GM23338 (cell line): ENCODE measurements at regions not wholly inside any gene's neighbourhood (a gene's known extent, or its start where the extent isn't known, plus 50 kb on each side); places are given as distances from the start of the nearest gene placed in this dataset.

Experiments used
- ATAC-seq: fragments of 200-7000 bp; cut with Tn5 transposase; 3 replicates; pipeline ENCODE4 v1.9.1; 2020
- DNase-seq: peaks from one replicate; pipeline ENCODE4 v3.0.0-alpha.2; 2015; ENCODE audit warnings: low spot score
- H2AFZ ChIP-seq: fragments of 200-600 bp; sonication (generic); 2 replicates; pipeline ENCODE4 v1.8.0; 2016; ENCODE audit warnings: antibody characterized with exemption, mild to moderate bottlenecking, moderate library complexity
- H3F3A ChIP-seq: fragments of 200-600 bp; sonication (generic); replicated peaks from 2 replicates; pipeline ENCODE4 v1.8.0; 2017; ENCODE audit warnings: antibody characterized with exemption, mixed run types, low read depth
- H3K27ac ChIP-seq: fragments of 200-600 bp; sonication (generic); 2 replicates; pipeline ENCODE4 v1.6.1; 2016; ENCODE audit warnings: low read depth
- H3K27me3 ChIP-seq: fragments of 200-600 bp; sonication (generic); 2 replicates; pipeline ENCODE4 v1.8.0; 2016; ENCODE audit warnings: mild to moderate bottlenecking, mixed run types, moderate library complexity; ENCODE audit not compliant: insufficient read depth
- H3K36me3 ChIP-seq: fragments of 200-600 bp; sonication (generic); 2 replicates; pipeline ENCODE4 v1.8.0; 2016; ENCODE audit warnings: mild to moderate bottlenecking; ENCODE audit not compliant: insufficient read depth
- H3K4me1 ChIP-seq: fragments of 200-600 bp; sonication (generic); 2 replicates; pipeline ENCODE4 v1.8.0; 2016; ENCODE audit warnings: mild to moderate bottlenecking, moderate library complexity; ENCODE audit not compliant: insufficient read depth
- H3K4me2 ChIP-seq: fragments of 200-600 bp; sonication (generic); 2 replicates; pipeline ENCODE4 v1.7.1; 2017; ENCODE audit warnings: mixed run types
- H3K4me3 ChIP-seq: fragments of 200-600 bp; sonication (generic); 2 replicates; pipeline ENCODE4 v1.6.1; 2016; ENCODE audit warnings: mixed run types
- H3K79me2 ChIP-seq: fragments of 200-600 bp; sonication (generic); replicated peaks from 2 replicates; pipeline ENCODE4 v1.8.0; 2017; ENCODE audit warnings: mild to moderate bottlenecking; ENCODE audit not compliant: insufficient read depth
- H3K9me2 ChIP-seq: fragments of 200-600 bp; sonication (generic); 2 replicates; pipeline ENCODE4 v1.8.0; 2017; ENCODE audit not compliant: insufficient read depth
- H4K20me1 ChIP-seq: fragments of 200-600 bp; sonication (generic); replicated peaks from 2 replicates; pipeline ENCODE4 v1.8.0; 2017; ENCODE audit warnings: mild to moderate bottlenecking; ENCODE audit not compliant: insufficient read depth
- H3K27ac Mint-ChIP-seq: 2 replicates; pipeline ENCODE4 v1.8.0; 2020; ENCODE audit warnings: inconsistent platforms, mild to moderate bottlenecking, moderate library complexity, mixed read lengths
- H3K27me3 Mint-ChIP-seq: 3 replicates; pipeline ENCODE4 v1.8.0; 2022; ENCODE audit warnings: low read depth, mild to moderate bottlenecking, moderate library complexity, mixed read lengths, inconsistent platforms; ENCODE audit not compliant: insufficient read depth, poor library complexity
- H3K36me3 Mint-ChIP-seq: 3 replicates; pipeline ENCODE4 v1.8.0; 2021; ENCODE audit warnings: low read depth, mild to moderate bottlenecking, inconsistent platforms, moderate library complexity, mixed read lengths
- H3K4me1 Mint-ChIP-seq: 3 replicates; pipeline ENCODE4 v1.8.0; 2020; ENCODE audit warnings: mild to moderate bottlenecking, inconsistent platforms, mixed read lengths
- H3K4me3 Mint-ChIP-seq: 3 replicates; pipeline ENCODE4 v1.8.0; 2021; ENCODE audit warnings: moderate library complexity, mild to moderate bottlenecking, inconsistent platforms, mixed read lengths
- H3K9me3 Mint-ChIP-seq: 3 replicates; pipeline ENCODE4 v1.8.0; 2020; ENCODE audit warnings: moderate library complexity, mild to moderate bottlenecking, inconsistent platforms, mixed read lengths
- CREB1 ChIP-seq: fragments of 250-450 bp; sonication (Bioruptor Pico); IDR thresholded peaks from 2 replicates; pipeline ENCODE4 v1.5.0; 2020; ENCODE audit warnings: low read depth, mild to moderate bottlenecking, moderate library complexity
- CTCF ChIP-seq, 2 experiments: fragments of 200-600 bp in 1 of 2; sonication (generic) in 1 of 2; conservative IDR thresholded peaks; 2 replicates each; pipeline versions ENCODE4 v1.5.1 to v1.6.1; 2016 to 2017; ENCODE audit warnings: antibody characterized with exemption in 2 of 2, low read depth in 2 of 2, mild to moderate bottlenecking in 2 of 2, moderate library complexity in 1 of 2
- ETS1 ChIP-seq: IDR thresholded peaks from 2 replicates; pipeline ENCODE4 v1.6.1; 2016; ENCODE audit warnings: antibody characterized with exemption
- EZH2 ChIP-seq: fragments of 200-600 bp; sonication (generic); IDR thresholded peaks from one replicate; pipeline ENCODE4 v1.8.0; 2017; ENCODE audit warnings: antibody characterized with exemption, mild to moderate bottlenecking, low read depth; ENCODE audit not compliant: unreplicated experiment
- EZH2phosphoT487 ChIP-seq: fragments of 200-600 bp; sonication (generic); IDR thresholded peaks from one replicate; pipeline ENCODE4 v1.8.1; 2018; ENCODE audit warnings: antibody characterized with exemption; ENCODE audit not compliant: unreplicated experiment
- JUNB ChIP-seq: IDR thresholded peaks from one replicate; pipeline ENCODE4 v1.6.1; 2016; ENCODE audit warnings: antibody characterized with exemption; ENCODE audit not compliant: unreplicated experiment
- NANOG ChIP-seq: IDR thresholded peaks from 2 replicates; pipeline ENCODE4 v1.6.1; 2016; ENCODE audit warnings: antibody characterized with exemption, borderline replicate concordance
- POLR2AphosphoS5 ChIP-seq: IDR thresholded peaks from 2 replicates; pipeline ENCODE4 v1.6.1; 2016; ENCODE audit warnings: antibody characterized with exemption, low read depth
- REST ChIP-seq: IDR thresholded peaks from one replicate; pipeline ENCODE4 v1.6.1; 2018; ENCODE audit warnings: antibody characterized with exemption; ENCODE audit not compliant: unreplicated experiment
- STAT1 ChIP-seq: IDR thresholded peaks from one replicate; pipeline ENCODE4 v1.6.1; 2016; ENCODE audit warnings: antibody characterized with exemption; ENCODE audit not compliant: unreplicated experiment
- ZNF114 ChIP-seq: fragments of 250-450 bp; sonication (Bioruptor Pico); IDR thresholded peaks from 2 replicates; pipeline ENCODE4 v1.5.0; 2020; ENCODE audit warnings: mild to moderate bottlenecking, moderate library complexity
- ZNF331 ChIP-seq: fragments of 250-450 bp; sonication (Bioruptor Pico); IDR thresholded peaks from 2 replicates; pipeline ENCODE4 v1.5.0; 2020; ENCODE audit warnings: low read depth, mild to moderate bottlenecking, moderate library complexity
- ZNF462 ChIP-seq: fragments of 250-450 bp; sonication (Bioruptor Pico); IDR thresholded peaks from 2 replicates; pipeline ENCODE4 v1.5.0; 2020; ENCODE audit warnings: mild to moderate bottlenecking, moderate library complexity

GRCh38 chr2:36235882-36236281 is 119.7 kb upstream of the CRIM1 start (continued):
- TF ChIP-seq ZNF462 (CRISPR knock-in tag) = no peak

GRCh38 chr2:36235426-36235825 is 120.2 kb upstream of the CRIM1 start:
- H4K20me1 ChIP-seq = no peaks in the 10 kb centered on the region
- H3K4me3 Mint-ChIP-seq = no peak overlapping the region
- no peaks in the 10 kb centered on the region for H3K79me2 ChIP-seq
- peak; percentile 67 for ATAC-seq
- H3K36me3 Mint-ChIP-seq = no peaks in the 10 kb centered on the region
- H3K9me2 ChIP-seq = 0 out of 2 replicates have a peak, but pooled peaks cover 5% of the 10 kb centered on the region
- no peak overlapping the region for H3K27ac ChIP-seq
- peaks cover 6% of the 10 kb centered on the region; the same call in 2 of the 3 replicates for H3K4me1 Mint-ChIP-seq
- no peaks in the 10 kb centered on the region for H3K27me3 ChIP-seq
- H3K4me3 ChIP-seq = no peak overlapping the region
- H3K4me1 ChIP-seq = no peaks in the 10 kb centered on the region
- peaks cover 4% of the 10 kb centered on the region for H3K27me3 Mint-ChIP-seq
- no peak for TF ChIP-seq EZH2phosphoT487
- no peak for TF ChIP-seq ETS1
- TF ChIP-seq REST = no peak
- no peak for TF ChIP-seq POLR2AphosphoS5
- no peak for TF ChIP-seq STAT1
- no peak for TF ChIP-seq EZH2
- no peak for TF ChIP-seq CREB1 (CRISPR knock-in tag)
- TF ChIP-seq CTCF (conservative IDR thresholded peaks at IDR 0.05; ENCODE audit: low read depth in 2 of 2) = no peak
- TF ChIP-seq NANOG = no peak
- no peak for TF ChIP-seq JUNB
- no peak for TF ChIP-seq ZNF114 (CRISPR knock-in tag)
- no peak for TF ChIP-seq ZNF331
- H3K36me3 ChIP-seq = no peaks in the 10 kb centered on the region
- H3F3A ChIP-seq = no peaks in the 10 kb centered on the region
- no peak overlapping the region for H3K27ac Mint-ChIP-seq
- no peak overlapping the region for H2AFZ ChIP-seq
- DNase-seq = peak; percentile 18
- H3K9me3 Mint-ChIP-seq = no peaks in the 10 kb centered on the region
- H3K4me2 ChIP-seq = no peak overlapping the region
